ENCODE measurements at regions not wholly inside any gene's neighbourhood (a gene's known extent, or its start where the extent isn't known, plus 50 kb on each side); places are given as distances from the start of the nearest gene placed in this dataset.

DNA sequence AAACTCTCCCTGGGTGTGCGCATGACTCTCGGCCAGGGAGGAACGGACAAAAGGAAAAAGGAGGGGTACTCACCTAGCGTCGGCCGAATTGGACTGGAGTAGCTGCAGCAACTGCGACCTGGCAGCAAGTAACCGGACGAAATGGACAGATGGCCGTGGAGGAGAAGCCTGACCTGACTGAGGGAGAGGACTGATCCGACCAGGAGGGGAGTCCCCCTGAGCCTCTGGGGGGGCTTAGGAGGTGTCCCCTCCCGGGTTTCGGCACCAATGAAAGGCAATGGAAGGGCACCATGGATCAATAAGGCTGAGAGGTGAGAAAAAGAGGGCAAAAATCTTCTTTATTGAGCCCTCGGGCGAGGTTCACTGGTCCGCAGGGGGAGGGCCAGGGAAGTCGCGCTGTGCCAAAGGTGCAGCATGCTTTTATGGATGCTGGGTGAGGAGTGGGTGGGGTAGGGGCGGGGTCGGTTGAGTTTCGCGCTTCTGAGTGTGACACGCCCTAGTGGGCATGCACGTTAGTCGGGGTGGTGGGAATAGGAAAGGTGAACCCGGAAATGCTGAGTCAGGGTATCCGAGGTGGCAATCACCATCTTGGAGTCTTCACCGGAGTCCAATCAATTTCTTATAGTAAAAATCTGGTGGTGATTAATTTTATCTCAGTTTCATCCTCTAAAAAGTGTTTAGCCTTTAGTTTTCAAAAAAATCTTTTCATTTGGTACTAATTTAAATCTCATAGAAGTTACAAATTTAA lies 638.5 kb upstream of the DPP6 start:
- Histone ChIP-seq H3K36me3 (no peaks in the 10 kb centered on the region), H3K9me3 (no peaks in the 10 kb centered on the region), H3K4me3 (no peak overlapping the region), H3K4me1 (no peaks in the 10 kb centered on the region), H3K27ac (no peak overlapping the region), H3K27me3 (no peaks in the 10 kb centered on the region)
- no peak for TF ChIP-seq POLR2A (IDR thresholded peaks at IDR 0.05)
- TF ChIP-seq, protein P1, sequence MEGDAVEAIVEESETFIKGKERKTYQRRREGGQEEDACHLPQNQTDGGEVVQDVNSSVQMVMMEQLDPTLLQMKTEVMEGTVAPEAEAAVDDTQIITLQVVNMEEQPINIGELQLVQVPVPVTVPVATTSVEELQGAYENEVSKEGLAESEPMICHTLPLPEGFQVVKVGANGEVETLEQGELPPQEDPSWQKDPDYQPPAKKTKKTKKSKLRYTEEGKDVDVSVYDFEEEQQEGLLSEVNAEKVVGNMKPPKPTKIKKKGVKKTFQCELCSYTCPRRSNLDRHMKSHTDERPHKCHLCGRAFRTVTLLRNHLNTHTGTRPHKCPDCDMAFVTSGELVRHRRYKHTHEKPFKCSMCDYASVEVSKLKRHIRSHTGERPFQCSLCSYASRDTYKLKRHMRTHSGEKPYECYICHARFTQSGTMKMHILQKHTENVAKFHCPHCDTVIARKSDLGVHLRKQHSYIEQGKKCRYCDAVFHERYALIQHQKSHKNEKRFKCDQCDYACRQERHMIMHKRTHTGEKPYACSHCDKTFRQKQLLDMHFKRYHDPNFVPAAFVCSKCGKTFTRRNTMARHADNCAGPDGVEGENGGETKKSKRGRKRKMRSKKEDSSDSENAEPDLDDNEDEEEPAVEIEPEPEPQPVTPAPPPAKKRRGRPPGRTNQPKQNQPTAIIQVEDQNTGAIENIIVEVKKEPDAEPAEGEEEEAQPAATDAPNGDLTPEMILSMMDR (IDR thresholded peaks at IDR 0.05) = no peak
- no peak for DNase-seq

DNA sequence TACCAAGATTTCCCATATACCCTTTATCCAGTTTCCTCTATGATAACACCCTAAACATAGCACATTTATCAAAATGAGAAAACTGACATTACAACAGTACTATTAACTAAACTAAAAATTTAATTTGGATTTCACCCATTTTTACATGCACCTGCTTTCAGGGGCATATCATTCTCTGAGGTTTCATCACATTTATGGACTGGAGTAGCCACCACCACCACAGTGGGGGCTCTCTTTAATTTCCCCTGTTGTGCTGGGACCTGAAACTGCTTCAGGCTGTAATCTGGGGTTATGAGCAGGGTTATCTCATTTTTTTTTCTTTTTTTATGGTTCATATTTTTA lies 637.9 kb upstream of the DPP6 start:
- H3K9me3 ChIP-seq = no peaks in the 10 kb centered on the region
- DNase-seq = no peak
- H3K36me3 ChIP-seq = no peaks in the 10 kb centered on the region
- H3K4me3 ChIP-seq = no peak overlapping the region
- no peaks in the 10 kb centered on the region for H3K4me1 ChIP-seq
- no peak overlapping the region for H3K27ac ChIP-seq
- no peaks in the 10 kb centered on the region for H3K27me3 ChIP-seq
- TF ChIP-seq, protein P1 (IDR thresholded peaks at IDR 0.05) = no peak
- no peak for TF ChIP-seq POLR2A (IDR thresholded peaks at IDR 0.05)

DNA sequence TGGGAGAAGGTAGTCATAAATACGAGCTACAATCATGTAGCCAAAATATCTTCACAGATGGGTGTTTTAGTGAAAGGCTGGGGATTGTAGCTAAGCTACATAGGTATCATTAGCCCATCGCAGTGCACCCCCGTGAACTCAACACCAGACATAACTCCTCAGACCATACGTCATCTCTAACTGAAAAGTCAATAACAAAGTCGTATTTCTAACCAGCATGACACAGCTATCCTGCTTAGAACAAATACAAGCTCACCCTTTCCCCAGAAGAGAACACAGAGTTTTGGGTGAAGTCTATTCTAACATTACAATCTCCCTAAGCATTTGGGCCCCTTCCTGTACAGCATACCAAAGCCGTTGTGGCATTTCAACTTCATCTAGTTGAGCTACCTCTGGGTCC lies 636.6 kb upstream of the DPP6 start:
- no peak for TF ChIP-seq POLR2A (IDR thresholded peaks at IDR 0.05)
- no peak for DNase-seq
- Histone ChIP-seq H3K36me3 (no peaks in the 10 kb centered on the region), H3K27me3 (no peaks in the 10 kb centered on the region), H3K27ac (no peak overlapping the region), H3K9me3 (peaks cover 0 to 3% (median 0%) of the 10 kb centered on the region in 4 donors), H3K4me3 (no peak overlapping the region), H3K4me1 (no peaks in the 10 kb centered on the region)

DNA sequence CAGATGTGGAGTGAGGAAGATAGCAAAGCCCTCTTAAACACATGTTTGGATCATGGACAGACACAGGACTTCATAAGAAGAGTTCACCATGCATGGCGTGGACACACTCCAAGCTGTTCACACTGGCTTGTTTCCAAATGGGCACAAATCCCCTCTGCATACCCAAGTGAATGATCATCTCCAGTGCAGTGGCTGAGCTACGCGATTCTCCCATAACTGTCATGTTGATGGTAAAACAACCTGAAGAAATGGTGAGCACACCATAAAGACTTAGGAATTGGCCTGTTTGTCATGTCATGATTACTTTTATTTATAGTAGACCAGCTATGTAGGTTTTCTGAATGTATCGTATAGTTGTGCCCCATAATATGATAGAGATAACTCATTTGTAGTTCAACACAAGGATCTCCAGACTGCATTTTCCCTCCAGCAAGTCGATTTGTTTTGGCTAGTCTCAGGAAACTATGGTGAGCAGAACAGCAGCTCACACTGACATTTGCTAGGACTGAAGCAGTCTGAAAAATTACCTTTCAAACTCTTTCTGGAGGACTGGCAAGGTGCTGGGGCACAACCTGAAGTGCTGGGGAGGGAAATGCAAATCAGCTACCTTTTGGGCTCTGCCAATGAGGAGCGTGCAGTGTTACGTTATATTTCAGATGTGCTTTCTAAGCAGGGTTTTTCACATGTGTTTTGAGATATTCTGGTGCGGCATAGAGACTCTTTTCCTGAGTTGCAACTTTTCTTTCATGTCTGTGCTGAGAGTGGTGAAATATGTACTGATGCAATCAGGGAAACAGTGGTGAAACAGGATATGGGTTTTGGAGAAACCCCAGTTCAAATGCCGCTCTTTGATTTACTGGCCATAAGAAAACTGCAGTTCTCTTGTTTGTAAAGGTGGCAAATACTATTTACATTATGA lies 629.6 kb upstream of the DPP6 start:
- Histone ChIP-seq H3K36me3 (no peaks in the 10 kb centered on the region), H3K27me3 (no peaks in the 10 kb centered on the region), H3K4me3 (no peak overlapping the region), H3K9me3 (peaks cover 0 to 6% (median 0%) of the 10 kb centered on the region in 4 donors), H3K27ac (no peak overlapping the region), H3K4me1 (no peaks in the 10 kb centered on the region)
- TF ChIP-seq POLR2A (IDR thresholded peaks at IDR 0.05) = no peak
- TF ChIP-seq, protein P1 (IDR thresholded peaks at IDR 0.05) = no peak
- no peak for DNase-seq

DNA sequence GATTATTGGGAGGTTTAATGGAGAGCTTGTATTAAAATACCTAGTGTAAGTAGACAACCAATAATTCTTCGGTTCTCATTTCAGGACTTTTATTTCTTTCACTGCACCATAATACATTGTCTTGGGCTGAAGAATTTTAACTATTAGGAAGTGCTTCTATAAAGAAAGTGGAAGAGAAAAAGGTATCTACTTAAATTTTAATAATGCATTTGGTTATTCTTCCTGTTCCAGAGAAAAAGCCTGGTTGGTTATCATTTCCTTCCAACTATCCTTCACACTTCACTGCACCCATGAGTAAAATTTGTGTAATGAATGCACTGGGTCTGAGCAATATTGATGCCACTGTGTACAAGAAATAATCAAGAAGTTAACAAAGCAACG lies 629.0 kb upstream of the DPP6 start:
- no peaks in the 10 kb centered on the region for H3K27me3 ChIP-seq
- H3K27ac ChIP-seq = no peak overlapping the region
- peaks cover 0 to 6% (median 0%) of the 10 kb centered on the region in 4 donors for H3K9me3 ChIP-seq
- no peak overlapping the region for H3K4me3 ChIP-seq
- TF ChIP-seq, protein P1 (IDR thresholded peaks at IDR 0.05) = no peak
- no peak for TF ChIP-seq POLR2A (IDR thresholded peaks at IDR 0.05)
- no peak for DNase-seq
- H3K4me1 ChIP-seq = no peaks in the 10 kb centered on the region
- no peaks in the 10 kb centered on the region for H3K36me3 ChIP-seq

DNA sequence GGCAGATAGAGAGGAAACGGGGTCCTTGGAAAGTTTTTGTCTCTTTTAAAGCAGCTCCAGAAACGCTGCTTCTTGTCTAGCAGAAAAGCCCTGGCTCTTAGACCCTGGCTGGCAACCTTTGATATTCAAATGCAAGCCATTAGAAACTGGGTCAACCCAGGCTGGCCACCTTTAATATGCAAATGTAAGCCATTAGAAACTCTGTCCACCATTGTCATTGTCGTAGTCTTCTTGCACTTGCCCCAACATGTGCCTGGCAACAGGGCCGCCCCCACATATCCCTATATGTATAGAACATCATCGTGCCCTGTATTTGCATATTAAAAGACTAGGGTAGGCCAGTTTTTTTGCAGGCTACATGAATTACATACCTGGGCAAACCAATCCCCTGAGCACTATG lies 621.3 kb upstream of the DPP6 start:
- Histone ChIP-seq H3K4me3 (no peak overlapping the region), H3K9me3 (no peaks in the 10 kb centered on the region)

More for the DNA sequence above, 621.3 kb upstream of the DPP6 start:
- Histone ChIP-seq H3K27me3 (no peaks in the 10 kb centered on the region), H3K36me3 (no peaks in the 10 kb centered on the region), H3K4me1 (no peaks in the 10 kb centered on the region), H3K27ac (no peak overlapping the region)
- no peak for DNase-seq
- TF ChIP-seq, protein P1 (IDR thresholded peaks at IDR 0.05) = no peak
- no peak for TF ChIP-seq POLR2A (IDR thresholded peaks at IDR 0.05)

Data from Peyer's patch (tissue), 4 donors.